B cell (primary cell): ENCODE measurements at regions not wholly inside any gene's neighbourhood (a gene's known extent, or its start where the extent isn't known, plus 50 kb on each side); places are given as distances from the start of the nearest gene placed in this dataset.

Experiments used
- ATAC-seq: fragments of 200-7000 bp; cut with Tn5 transposase; one replicate; pipeline ENCODE4 v1.10.0; 2021; ENCODE audit warnings: low read depth, mild to moderate bottlenecking, moderate number of reproducible peaks, moderate library complexity
- CTCF ChIA-PET: fragments of 350-600 bp; sonication (Branson Sonifier 250); formaldehyde crosslinking; loops from one replicate; lab custom pipeline; 2021; ENCODE audit warnings: antibody characterized with exemption, inconsistent platforms; lab: Charles Lee
- POLR2A ChIA-PET: fragments of 350-600 bp; sonication (Branson Sonifier 250); formaldehyde crosslinking; loops from one replicate; lab custom pipeline; 2021; ENCODE audit warnings: antibody characterized with exemption; lab: Charles Lee
- DNase-seq: peaks from one replicate; pipeline ENCODE4 v3.0.0; 2013
- H2AFZ ChIP-seq: 2 replicates; pipeline ENCODE4 v1.6.1; 2012; ENCODE audit warnings: mild to moderate bottlenecking, low read depth, low read length; ENCODE audit not compliant: insufficient read depth, poor library complexity, severe bottlenecking
- H3K27ac ChIP-seq, 2 donors: 1 replicate in 1 of 2; 2 replicates in 1 of 2; pipeline ENCODE4 v1.5.1; 2012 to 2013; ENCODE audit warnings: low read length in 2 of 2, mild to moderate bottlenecking in 2 of 2, moderate library complexity in 1 of 2
- H3K27me3 ChIP-seq, 4 experiments: fragments of 200-600 bp in 1 of 4; sonication (generic) in 1 of 4; replicated peaks in 1 of 4; 1 replicate in 2 of 4; 2 replicates in 2 of 4; pipeline versions ENCODE4 v1.6.1 to v1.7.0; 2013 to 2016; ENCODE audit warnings: low read length in 3 of 4, mild to moderate bottlenecking in 2 of 4, mixed read lengths in 1 of 4, moderate library complexity in 1 of 4; ENCODE audit not compliant: insufficient read depth in 4 of 4, control insufficient read depth in 3 of 4; ENCODE audit errors: control extremely low read depth in 1 of 4
- H3K36me3 ChIP-seq, 2 experiments: replicated peaks in 1 of 2; 1 replicate in 1 of 2; 2 replicates in 1 of 2; pipeline versions ENCODE4 v1.6.1 to v1.7.1; 2013; ENCODE audit warnings: low read length in 1 of 2; ENCODE audit not compliant: insufficient read depth in 2 of 2, control insufficient read depth in 1 of 2; ENCODE audit errors: control extremely low read depth in 1 of 2, extremely low read depth in 1 of 2
- H3K4me1 ChIP-seq, 2 donors: fragments of 200-600 bp in 1 of 2; sonication (generic) in 1 of 2; 1 replicate in 1 of 2; 2 replicates in 1 of 2; pipeline versions ENCODE4 v1.5.1 to v1.6.1; 2013 to 2017; ENCODE audit warnings: low read length in 2 of 2; ENCODE audit not compliant: control insufficient read depth in 2 of 2, insufficient read depth in 2 of 2
- H3K4me2 ChIP-seq: replicated peaks from 2 replicates; pipeline ENCODE3; 2012; ENCODE audit warnings: mild to moderate bottlenecking, low read depth, low read length; ENCODE audit not compliant: poor library complexity, severe bottlenecking
- H3K4me3 ChIP-seq, 5 experiments: fragments of 200-600 bp in 1 of 5; sonication (generic) in 1 of 5; 1 replicate in 3 of 5; 2 replicates in 2 of 5; pipeline versions ENCODE4 v1.5.1 to v1.7.0; 2011 to 2016; ENCODE audit warnings: low read length in 4 of 5, mild to moderate bottlenecking in 4 of 5, low read depth in 2 of 5, control low read depth in 1 of 5, moderate library complexity in 1 of 5; ENCODE audit not compliant: insufficient read depth in 1 of 5; ENCODE audit errors: control extremely low read depth in 1 of 5, extremely low read depth in 1 of 5
- H3K79me2 ChIP-seq: fragments of 200-600 bp; sonication (generic); one replicate; pipeline ENCODE4 v1.6.0; 2016; ENCODE audit warnings: low read length; ENCODE audit not compliant: control insufficient read depth, insufficient read depth
- H3K9ac ChIP-seq: fragments of 200-600 bp; sonication (generic); 2 replicates; pipeline ENCODE4 v1.6.1; 2017; ENCODE audit warnings: mild to moderate bottlenecking, low read length, moderate library complexity
- H3K9me3 ChIP-seq, 3 donors: one replicate each; pipeline versions ENCODE4 v1.6.1 to v1.7.1; 2013; ENCODE audit warnings: low read length in 2 of 3; ENCODE audit not compliant: control insufficient read depth in 2 of 3, insufficient read depth in 1 of 3; ENCODE audit errors: control extremely low read depth in 1 of 3
- H4K20me1 ChIP-seq: 2 replicates; pipeline ENCODE4 v1.6.0; 2012; ENCODE audit warnings: mild to moderate bottlenecking, low read length; ENCODE audit not compliant: insufficient read depth, control insufficient read depth, poor library complexity, severe bottlenecking
- H3K27ac Mint-ChIP-seq: one replicate; pipeline ENCODE4 v1.8.0; 2021; ENCODE audit warnings: mixed read lengths
- H3K27me3 Mint-ChIP-seq: one replicate; pipeline ENCODE4 v1.8.0; 2021; ENCODE audit warnings: mixed read lengths
- H3K4me1 Mint-ChIP-seq: one replicate; pipeline ENCODE4 v1.8.0; 2021; ENCODE audit warnings: mixed read lengths
- H3K4me3 Mint-ChIP-seq: one replicate; pipeline ENCODE4 v1.8.0; 2021; ENCODE audit warnings: mixed read lengths
- H3K9me3 Mint-ChIP-seq: one replicate; pipeline ENCODE4 v1.8.0; 2022; ENCODE audit warnings: mixed read lengths; ENCODE audit not compliant: insufficient read depth
- CTCF ChIP-seq: fragments of 200-600 bp; IDR thresholded peaks from one replicate; pipeline ENCODE4 v1.8.0; 2022; ENCODE audit warnings: antibody characterized with exemption, mild to moderate bottlenecking
- EZH2 ChIP-seq: IDR thresholded peaks from 2 replicates; pipeline ENCODE4 v1.6.1; 2012; ENCODE audit warnings: borderline replicate concordance, low read depth, mild to moderate bottlenecking, moderate library complexity, low read length; ENCODE audit not compliant: insufficient read depth, poor library complexity, severe bottlenecking
- WGBS: methylation state at CpG from one replicate; pipeline ENCODE4 v1.1.5; 2013; ENCODE audit warnings: missing lambda C conversion rate; ENCODE audit not compliant: insufficient coverage; 5-methylcytosine and 5-hydroxymethylcytosine counted together
- intact Hi-C: fragments of 100-400 bp; cut with micrococcal nuclease; formaldehyde crosslinking; loops from one replicate; pipeline ENCODE4 v1.10.0; 2022

GRCh38 chr3:107975529-107976201, 115.2 kb downstream of the CD47 start:
- Histone ChIP-seq H3K9ac (no peak overlapping the region), H4K20me1 (no peaks in the 10 kb centered on the region), H3K27ac (no peak overlapping the region), H3K4me1 (peaks cover 0 to 6% of the 10 kb centered on the region in 2 donors), H3K4me2 (no peak overlapping the region), H3K36me3 (no peaks in the 10 kb centered on the region), H3K27me3 (no peaks in the 10 kb centered on the region), H2AFZ (peak overlapping the region; percentile 15), H3K9me3 (no peaks in the 10 kb centered on the region), H3K4me3 (no peak overlapping the region), H3K79me2 (no peaks in the 10 kb centered on the region)
- Mint-ChIP-seq H3K4me1 (peaks cover 11% of the 10 kb centered on the region), H3K9me3 (no peaks in the 10 kb centered on the region), H3K4me3 (no peak overlapping the region), H3K27me3 (no peaks in the 10 kb centered on the region), H3K27ac (no peak overlapping the region)
- DNase-seq, result no peak
- ChIA-PET POLR2A (interaction anchor here (0.6 kb wide), 1 partner anchor 34 kb away, joined by 3 read pairs; no protein-coding TSS in a partner anchor), CTCF (interaction anchor here (0.7 kb wide), 1 partner anchor 492 kb away, joined by 3 read pairs; no protein-coding TSS in a partner anchor)
- ATAC-seq, result no peak
- 89% methylated on average over 1 of the region's 3 CpGs for WGBS
- TF ChIP-seq CTCF (no peak), EZH2 (no peak)
- intact Hi-C loops, result no loop called here

GRCh38 chr3:107973961-107974360, 116.9 kb downstream of the CD47 start:
- Mint-ChIP-seq H3K9me3 (no peaks in the 10 kb centered on the region), H3K4me1 (peaks cover 16% of the 10 kb centered on the region), H3K4me3 (no peak overlapping the region), H3K27me3 (no peaks in the 10 kb centered on the region), H3K27ac (no peak overlapping the region)
- DNase-seq (no peak), ATAC-seq (no peak)
- no peak overlapping the region for H3K27ac ChIP-seq
- WGBS, result no CpG with 5 or more reads among the region's 4 CpGs
- H3K4me1 ChIP-seq, result peaks cover 0 to 6% of the 10 kb centered on the region in 2 donors
- H3K9me3 ChIP-seq, result no peaks in the 10 kb centered on the region
- no peak overlapping the region for H2AFZ ChIP-seq
- H3K36me3 ChIP-seq, result no peaks in the 10 kb centered on the region
- H3K9ac ChIP-seq, result no peak overlapping the region
- no peak for TF ChIP-seq EZH2
- TF ChIP-seq CTCF, result no peak
- no peak overlapping the region for H3K4me3 ChIP-seq
- ChIA-PET CTCF (no interaction called here), POLR2A (no interaction called here)
- H3K27me3 ChIP-seq, result no peaks in the 10 kb centered on the region
- no peaks in the 10 kb centered on the region for H3K79me2 ChIP-seq
- intact Hi-C loops, result no loop called here
- no peak overlapping the region for H3K4me2 ChIP-seq
- no peaks in the 10 kb centered on the region for H4K20me1 ChIP-seq
